ENCODE measurements at regions not wholly inside any gene's neighbourhood (a gene's known extent, or its start where the extent isn't known, plus 50 kb on each side); places are given as distances from the start of the nearest gene placed in this dataset.

GRCh38 chr18:51739044-51739666 lies 541.7 kb upstream of the MEX3C start:
- DNase-seq, result no peak

GRCh38 chr18:51751901-51752300 lies 554.4 kb upstream of the MEX3C start:
- DNase-seq, result no peak

DNA sequence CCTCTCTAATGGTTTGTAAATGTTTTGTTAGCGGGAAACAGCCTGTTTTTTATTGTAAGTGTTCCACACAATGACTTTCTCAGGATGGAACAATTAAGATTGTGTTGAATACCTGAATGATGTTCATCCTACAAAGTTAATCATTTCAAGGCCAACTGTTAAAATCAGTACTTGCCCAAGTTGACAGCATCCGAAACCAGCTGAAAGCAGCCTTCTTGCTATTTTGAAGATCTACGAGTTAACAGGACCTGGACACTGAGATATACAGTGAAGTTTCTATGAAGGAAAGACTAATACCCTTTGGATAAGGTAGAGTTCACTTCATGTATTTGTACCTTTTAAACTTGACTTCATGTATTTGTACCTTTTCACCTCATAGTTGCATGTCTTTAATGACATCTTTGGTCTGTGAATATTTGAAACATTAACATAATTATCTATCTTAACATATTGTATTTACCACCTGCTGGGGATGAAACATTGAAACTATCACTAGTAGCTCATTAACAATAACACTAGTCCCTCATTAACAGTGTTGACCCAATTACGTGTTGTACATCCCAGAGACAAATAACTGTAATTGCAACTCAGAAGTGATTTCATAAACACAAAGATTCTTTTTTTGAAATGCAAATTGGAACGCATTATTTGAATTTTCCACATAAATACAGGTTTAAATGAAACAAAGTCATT lies 556.0 kb upstream of the MEX3C start:
- no peak for DNase-seq

- DNase-seq, result no peak
These were observed 557.1 kb upstream of the MEX3C start for GRCh38 chr18:51754566-51754965.

DNA sequence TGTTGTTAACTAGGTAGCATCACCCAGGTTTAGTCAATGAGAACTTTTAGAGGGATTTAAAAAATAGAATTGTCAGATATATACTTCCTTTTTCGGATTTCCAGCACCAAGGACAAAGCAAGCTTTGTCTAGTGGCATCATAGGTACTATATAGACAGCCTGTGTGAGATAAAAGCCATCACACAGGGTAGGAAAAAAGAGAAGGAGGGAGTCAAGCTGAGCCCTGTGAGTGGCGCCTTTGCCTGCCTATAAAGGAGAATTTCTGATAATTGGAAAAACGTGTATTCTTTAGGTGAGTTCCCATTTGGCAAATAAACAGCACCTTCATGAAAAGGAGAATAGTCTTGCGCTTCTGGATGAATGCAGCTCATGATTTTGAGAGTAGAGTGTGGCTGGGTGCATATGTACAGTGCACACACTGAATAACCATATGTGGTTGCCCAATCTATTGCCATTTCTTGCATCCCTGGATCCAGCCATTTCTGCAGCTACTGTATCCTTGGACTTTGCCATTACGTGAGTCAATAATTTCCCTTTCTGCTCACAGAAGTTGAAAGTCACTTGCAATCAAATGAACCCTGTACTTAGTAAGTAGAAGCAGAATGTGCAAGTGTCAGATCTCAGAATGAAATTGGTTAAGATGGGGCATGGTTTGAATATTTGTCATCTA lies 559.9 kb upstream of the MEX3C start:
- DNase-seq, result no peak

DNA sequence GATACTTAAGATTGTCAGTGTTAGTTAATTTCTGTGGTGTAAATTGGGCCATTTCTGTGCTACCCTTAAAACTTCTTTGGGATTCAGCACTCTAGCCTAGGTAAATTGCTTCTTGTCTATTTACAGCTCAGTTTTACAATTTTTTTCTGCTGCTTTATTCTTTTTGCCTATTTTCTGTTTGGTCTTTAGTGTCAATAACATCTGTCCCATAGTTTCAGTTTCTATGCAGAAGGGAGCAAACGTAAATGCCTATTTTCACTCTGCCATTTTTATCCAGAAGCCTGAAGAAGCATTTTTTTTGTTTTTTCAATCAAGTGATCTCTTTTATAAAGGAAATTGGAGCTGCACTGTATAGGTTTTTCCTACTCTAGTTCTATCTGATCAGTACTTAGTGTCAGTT lies 564.9 kb upstream of the MEX3C start:
- no peak for DNase-seq

- DNase-seq, result no peak
These were observed 568.3 kb upstream of the MEX3C start for GRCh38 chr18:51765606-51766360.

GRCh38 chr18:51767293-51767692 lies 569.8 kb upstream of the MEX3C start:
- DNase-seq, result no peak

GRCh38 chr18:51778115-51778514 lies 561.9 kb upstream of the DCC start:
- no peak for DNase-seq

- DNase-seq, result no peak
These were observed 550.1 kb upstream of the DCC start for GRCh38 chr18:51789871-51790270.

DNA sequence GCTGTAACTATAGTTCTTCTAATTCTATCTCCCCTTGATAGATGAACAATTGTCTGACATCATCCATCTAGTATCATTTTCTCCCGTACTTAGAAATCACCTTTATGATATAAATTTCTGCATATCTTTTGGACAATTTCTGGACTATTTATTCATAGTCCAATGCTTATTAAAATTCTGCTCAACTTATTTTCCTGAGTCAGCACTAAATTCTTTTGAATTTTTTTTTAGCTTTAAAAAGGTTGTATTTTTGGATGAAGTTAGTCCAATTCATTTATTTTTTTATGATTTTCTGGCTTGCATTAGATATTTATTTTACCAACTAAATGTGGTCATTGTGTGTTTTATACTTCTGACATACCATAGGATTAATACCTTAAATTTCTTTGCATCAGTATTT lies 538.5 kb upstream of the DCC start:
- DNase-seq, result no peak

- no peak for DNase-seq
These were observed 537.2 kb upstream of the DCC start for GRCh38 chr18:51802569-51803428.

DNA sequence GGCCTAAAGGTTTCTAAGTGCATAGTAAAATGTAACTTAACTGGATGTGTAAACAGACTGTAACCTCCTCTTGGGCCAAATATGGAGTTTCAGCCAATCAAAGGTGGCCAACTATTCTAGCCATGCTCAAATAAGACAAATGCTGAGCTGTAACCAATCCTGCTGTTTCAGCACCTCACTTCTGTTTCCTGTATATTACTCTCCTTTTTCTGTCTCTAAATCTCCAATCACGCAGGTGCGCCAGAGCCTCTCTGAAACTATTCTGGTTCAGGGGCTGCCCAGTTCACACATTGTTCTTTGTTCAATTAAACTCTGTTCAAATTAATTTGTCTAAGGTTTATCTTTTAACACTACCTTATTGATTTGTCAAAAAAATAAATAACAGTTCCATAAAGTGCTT lies 532.7 kb upstream of the DCC start:
- DNase-seq, result no peak

- DNase-seq, result no peak
These were observed 528.1 kb upstream of the DCC start for GRCh38 chr18:51811883-51812282.

DNA sequence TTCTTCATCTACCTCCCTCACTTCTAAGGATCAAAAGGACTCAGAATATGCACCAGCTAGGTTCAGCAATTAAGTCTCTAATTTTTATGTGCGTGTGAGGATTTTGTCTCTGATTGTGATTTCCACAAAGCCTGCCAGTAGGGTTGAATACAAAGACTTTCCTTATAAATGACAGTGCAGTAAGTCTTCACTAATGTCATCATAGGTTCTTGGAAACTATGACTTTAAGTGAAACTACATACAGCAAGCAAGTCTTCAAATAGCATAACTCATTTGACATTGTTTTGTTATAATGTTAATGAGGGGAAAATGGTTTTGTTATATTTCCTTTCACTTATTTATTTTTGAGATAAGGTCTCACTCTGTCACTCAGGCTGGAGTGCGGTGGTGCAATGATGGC lies 526.3 kb upstream of the DCC start:
- no peak for DNase-seq

DNA sequence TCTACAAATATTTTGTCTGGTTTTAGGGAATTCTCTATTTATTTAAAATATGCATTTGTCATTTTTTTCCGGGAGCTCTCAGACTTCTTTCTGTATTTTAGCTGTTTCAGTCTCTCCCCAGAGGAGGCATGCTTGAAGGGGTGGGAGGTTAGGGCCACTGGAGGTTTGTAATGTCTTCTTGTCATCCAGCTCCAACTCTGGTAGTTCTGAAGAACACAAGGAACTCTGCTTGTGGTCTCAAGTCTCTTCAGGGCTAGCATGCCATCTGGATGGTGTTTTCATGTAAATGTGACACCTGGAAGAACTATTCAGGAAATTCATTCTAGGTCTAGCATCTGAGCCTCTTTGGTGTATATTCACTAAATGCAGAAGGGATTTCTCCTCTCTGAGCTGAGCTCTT lies 518.4 kb upstream of the DCC start:
- no peak for DNase-seq

DNA sequence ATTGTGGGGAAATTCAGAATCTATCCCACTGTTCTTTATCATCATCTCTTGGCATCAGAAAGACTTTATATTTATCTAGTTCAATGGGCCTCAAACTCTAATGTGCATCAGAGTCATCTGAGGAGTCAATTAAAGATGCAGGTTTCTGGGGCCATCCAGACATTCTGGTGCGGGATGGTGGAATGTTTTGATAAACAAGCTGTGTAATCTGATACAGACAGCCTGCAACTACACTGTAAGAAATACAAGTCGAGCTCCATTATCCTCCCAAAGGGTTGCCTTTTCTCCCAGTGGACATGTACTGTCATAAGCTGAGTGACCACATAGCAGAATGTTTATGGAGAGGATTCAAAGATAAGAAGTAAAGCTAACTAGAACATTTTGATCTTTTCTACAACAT lies 515.3 kb upstream of the DCC start:
- no peak for DNase-seq

- no peak for DNase-seq
These were observed 506.1 kb upstream of the DCC start for GRCh38 chr18:51833850-51834249.

DNA sequence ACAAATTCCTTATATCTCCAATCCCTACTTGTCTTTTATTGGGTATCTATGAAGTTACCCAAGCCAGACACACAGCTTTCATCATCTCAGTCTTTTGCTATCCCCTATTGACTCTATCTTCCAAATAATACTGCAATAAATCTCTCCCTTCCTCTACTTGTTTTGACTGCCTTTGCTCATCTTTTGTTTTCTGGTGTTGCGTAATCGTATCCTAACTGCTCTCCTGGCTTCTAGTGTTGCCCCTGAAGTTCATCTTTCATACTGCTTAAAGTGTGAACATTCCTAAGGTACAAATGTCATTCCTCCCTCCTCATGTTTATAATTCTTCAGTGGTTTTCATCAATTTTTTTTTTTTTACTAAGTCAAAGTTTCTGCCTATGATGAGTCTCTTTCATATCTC lies 491.3 kb upstream of the DCC start:
- DNase-seq, result no peak

- DNase-seq, result no peak
These were observed 487.3 kb upstream of the DCC start for GRCh38 chr18:51852681-51853080.

DNA sequence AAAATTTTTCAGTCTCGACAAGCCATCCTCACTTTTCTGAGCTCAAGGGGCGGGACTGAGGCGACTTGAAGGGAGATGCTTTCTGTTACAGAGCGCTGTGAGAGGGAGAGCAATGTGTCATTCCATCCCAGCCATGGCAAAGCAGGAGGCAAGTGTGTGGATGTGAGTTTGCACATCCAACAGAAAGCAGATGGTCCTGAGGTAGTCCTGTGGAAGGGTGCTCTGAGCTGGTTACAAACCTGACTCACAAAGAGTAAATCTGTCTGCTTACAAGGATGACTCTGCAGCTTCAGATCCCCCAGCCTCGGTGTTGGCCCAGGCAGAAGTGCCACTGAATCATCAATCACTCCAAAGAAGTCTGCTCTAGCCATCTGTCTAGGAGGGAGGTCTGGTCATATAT lies 482.0 kb upstream of the DCC start:
- no peak for DNase-seq

DNA sequence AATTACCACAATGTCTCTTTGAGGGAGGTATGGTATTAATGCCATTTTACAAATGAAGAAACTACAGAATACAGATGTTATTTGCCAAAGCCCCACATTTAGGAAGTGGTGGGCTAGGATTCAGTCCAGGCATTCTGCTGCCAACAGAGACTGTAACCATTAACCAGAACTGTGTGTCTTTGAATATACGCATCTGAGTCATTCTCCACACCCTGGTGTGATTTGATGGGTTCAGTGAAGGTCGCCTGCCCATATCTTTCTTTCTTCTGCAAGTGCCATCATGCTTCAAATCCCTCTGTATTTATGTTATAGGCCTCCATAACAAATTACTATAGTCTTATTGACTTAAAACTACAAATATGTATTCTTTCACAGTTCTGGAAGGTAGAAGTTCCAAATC lies 479.0 kb upstream of the DCC start:
- no peak for DNase-seq
